GM23248 (cell line): ENCODE measurements at regions not wholly inside any gene's neighbourhood (a gene's known extent, or its start where the extent isn't known, plus 50 kb on each side); places are given as distances from the start of the nearest gene placed in this dataset.

Experiments
- EZH2 ChIP-seq: fragments of 200-600 bp; sonication (generic); IDR thresholded peaks from 2 replicates; pipeline ENCODE4 v1.6.1; 2018; ENCODE audit warnings: antibody characterized with exemption, mild to moderate bottlenecking; ENCODE audit not compliant: insufficient read depth, poor library complexity, severe bottlenecking
- EZH2phosphoT487 ChIP-seq: fragments of 200-600 bp; sonication (generic); IDR thresholded peaks from 2 replicates; pipeline ENCODE4 v1.6.1; 2018; ENCODE audit warnings: antibody characterized with exemption, moderate library complexity, mild to moderate bottlenecking, low read depth; ENCODE audit not compliant: insufficient read depth

DNA sequence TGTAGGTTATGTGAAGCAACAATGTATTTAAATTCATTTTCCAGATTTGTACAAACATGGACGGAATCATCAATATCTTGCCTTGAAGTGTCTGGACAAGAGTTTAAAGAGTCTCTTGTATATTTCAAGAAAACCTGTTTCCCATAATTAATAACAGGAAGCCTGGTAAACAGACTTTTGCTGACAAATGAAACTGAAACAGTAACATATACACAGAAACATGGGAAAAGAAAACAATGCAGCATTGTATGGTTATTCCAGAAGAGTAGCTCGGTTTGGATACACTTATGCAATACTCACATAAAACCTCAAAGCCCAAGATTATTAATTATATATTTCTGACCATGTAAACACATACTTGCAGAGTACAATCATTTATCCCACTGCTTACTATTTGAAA is 265.5 kb downstream of the PTPRC start:
- TF ChIP-seq EZH2phosphoT487 (no peak), EZH2 (no peak)
